MCF 10A (cell line): ENCODE measurements at regions not wholly inside any gene's neighbourhood (a gene's known extent, or its start where the extent isn't known, plus 50 kb on each side); places are given as distances from the start of the nearest gene placed in this dataset.
"Not testable (repeated sequence)": the region's sequence is repeated elsewhere in the genome, so short reads cannot be mapped to it uniquely, and the experiment has no call there.

ENCODE experiments used
- BruUV-seq: library from RNA; stranded (reverse); fragments of 400-500 nt; replicated peaks from 2 replicates; lab custom pipeline; 2021; lab: Mats Ljungman, UMichigan
- CTCF ChIA-PET: fragments of 300-600 bp; sonication (Branson Sonifier 250); formaldehyde crosslinking; extraction: SDS; loops from one replicate; lab custom pipeline; 2021; ENCODE audit warnings: antibody characterized with exemption, inconsistent platforms; lab: Yijun Ruan, JAX
- POLR2A ChIA-PET: fragments of 300-600, 350-650 bp; sonication (Branson Sonifier 250); formaldehyde crosslinking; extraction: SDS; loops from one replicate; lab custom pipeline; 2020; ENCODE audit warnings: antibody characterized with exemption, inconsistent platforms; lab: Yijun Ruan, JAX
- DNase-seq: peaks from one replicate; pipeline ENCODE4 v3.0.0-alpha.2; 2018; ENCODE audit not compliant: unreplicated experiment
- H3K27ac Mint-ChIP-seq: one replicate; pipeline ENCODE4 v1.8.0; 2022; ENCODE audit warnings: mild to moderate bottlenecking, low read depth, mixed read lengths; ENCODE audit not compliant: unreplicated experiment
- H3K27me3 Mint-ChIP-seq: one replicate; pipeline ENCODE4 v1.8.0; 2022; ENCODE audit warnings: mixed read lengths; ENCODE audit not compliant: insufficient read depth, unreplicated experiment
- H3K36me3 Mint-ChIP-seq: one replicate; pipeline ENCODE4 v1.8.0; 2022; ENCODE audit warnings: mild to moderate bottlenecking, moderate library complexity, mixed read lengths; ENCODE audit not compliant: insufficient read depth, unreplicated experiment
- H3K4me1 Mint-ChIP-seq: one replicate; pipeline ENCODE4 v1.8.0; 2022; ENCODE audit warnings: mixed read lengths; ENCODE audit not compliant: insufficient read depth, unreplicated experiment
- H3K4me3 Mint-ChIP-seq: one replicate; pipeline ENCODE4 v1.8.0; 2022; ENCODE audit warnings: mild to moderate bottlenecking, moderate library complexity, mixed read lengths; ENCODE audit not compliant: unreplicated experiment
- H3K9me3 Mint-ChIP-seq: one replicate; pipeline ENCODE4 v1.8.0; 2022; ENCODE audit warnings: mixed read lengths; ENCODE audit not compliant: unreplicated experiment
- CTCF ChIP-seq: fragments of 200-600 bp; IDR thresholded peaks from one replicate; pipeline ENCODE4 v1.8.0; 2022; ENCODE audit warnings: antibody characterized with exemption, mild to moderate bottlenecking; ENCODE audit not compliant: unreplicated experiment
- intact Hi-C: fragments of 100-400 bp; cut with micrococcal nuclease; formaldehyde crosslinking; loops from 2 replicates; pipeline ENCODE4 v1.14.1; 2022

GRCh38 chr7:56479748-56480147, 363.5 kb upstream of the NUPR2 start:
- ChIA-PET CTCF (interaction anchor here (0.6 to 1.1 kb wide), 2 partner anchors 13 to 740 kb away, joined by 3 to 6 read pairs; no protein-coding TSS in a partner anchor), POLR2A (no interaction called here)
- no TSS peak for BruUV-seq

GRCh38 chr7:56479136-56479535, 362.9 kb upstream of the NUPR2 start:
- ChIA-PET POLR2A (no interaction called here), CTCF (interaction anchor here (1.1 kb wide), 1 partner anchor 12 kb away, joined by 6 read pairs; no protein-coding TSS in a partner anchor)
- no TSS peak for BruUV-seq
- peaks cover 23% of the 10 kb centered on the region for H3K9me3 Mint-ChIP-seq
- no peak overlapping the region for H3K4me3 Mint-ChIP-seq
- TF ChIP-seq CTCF = no peak
- H3K36me3 Mint-ChIP-seq = no peaks in the 10 kb centered on the region
- H3K27ac Mint-ChIP-seq = no peak overlapping the region
- intact Hi-C loops = no loop called here
- H3K4me1 Mint-ChIP-seq = no peaks in the 10 kb centered on the region
- no peak for DNase-seq
- H3K27me3 Mint-ChIP-seq = no peaks in the 10 kb centered on the region

More at GRCh38 chr7:56479748-56480147, 363.5 kb upstream of the NUPR2 start:
- no peak for TF ChIP-seq CTCF
- Mint-ChIP-seq H3K4me1 (no peaks in the 10 kb centered on the region), H3K36me3 (no peaks in the 10 kb centered on the region), H3K27ac (no peak overlapping the region), H3K27me3 (no peaks in the 10 kb centered on the region), H3K9me3 (peaks cover 23% of the 10 kb centered on the region), H3K4me3 (no peak overlapping the region)
- intact Hi-C loops = no loop called here
- DNase-seq = no peak

- ChIA-PET CTCF (no interaction called here), POLR2A (no interaction called here)
- Mint-ChIP-seq H3K36me3 (no peaks in the 10 kb centered on the region), H3K27ac (no peak overlapping the region), H3K4me1 (no peaks in the 10 kb centered on the region), H3K27me3 (no peaks in the 10 kb centered on the region), H3K9me3 (peaks cover 22% of the 10 kb centered on the region), H3K4me3 (no peak overlapping the region)
- TF ChIP-seq CTCF = no peak
- intact Hi-C loops = no loop called here
- DNase-seq = no peak
- BruUV-seq = no TSS peak
Observed at GRCh38 chr7:56474271-56474670, 358.1 kb upstream of the NUPR2 start.

- ChIA-PET POLR2A (no interaction called here), CTCF (no interaction called here)
- no peak for DNase-seq
- H3K4me1 Mint-ChIP-seq = no peaks in the 10 kb centered on the region
- peaks cover 7% of the 10 kb centered on the region for H3K9me3 Mint-ChIP-seq
- TF ChIP-seq CTCF = no peak
- H3K36me3 Mint-ChIP-seq = no peaks in the 10 kb centered on the region
- intact Hi-C loops = no loop called here
- no peaks in the 10 kb centered on the region for H3K27me3 Mint-ChIP-seq
- BruUV-seq = no TSS peak
- no peak overlapping the region for H3K27ac Mint-ChIP-seq
- no peak overlapping the region for H3K4me3 Mint-ChIP-seq
Observed at GRCh38 chr7:56471811-56472210, 355.6 kb upstream of the NUPR2 start.

- H3K27me3 Mint-ChIP-seq, intact Hi-C loops, H3K36me3 Mint-ChIP-seq, H3K4me3 Mint-ChIP-seq, H3K4me1 Mint-ChIP-seq, BruUV-seq, POLR2A ChIA-PET, H3K27ac Mint-ChIP-seq: not testable (repeated sequence)
- DNase-seq = peak; percentile 0
- CTCF ChIA-PET = interaction anchor here (1.0 kb wide), 1 partner anchor 13 kb away, joined by 6 read pairs; no protein-coding TSS in a partner anchor
- H3K9me3 Mint-ChIP-seq = peaks cover 27% of the 10 kb centered on the region
Observed at GRCh38 chr7:56466607-56467525, 350.6 kb upstream of the NUPR2 start.
